ENCODE measurements at regions not wholly inside any gene's neighbourhood (a gene's known extent, or its start where the extent isn't known, plus 50 kb on each side); places are given as distances from the start of the nearest gene placed in this dataset.

GRCh38 chr1:34695580-34695979, 59.3 kb upstream of the GJB5 start:
- TF ChIP-seq, protein P1, sequence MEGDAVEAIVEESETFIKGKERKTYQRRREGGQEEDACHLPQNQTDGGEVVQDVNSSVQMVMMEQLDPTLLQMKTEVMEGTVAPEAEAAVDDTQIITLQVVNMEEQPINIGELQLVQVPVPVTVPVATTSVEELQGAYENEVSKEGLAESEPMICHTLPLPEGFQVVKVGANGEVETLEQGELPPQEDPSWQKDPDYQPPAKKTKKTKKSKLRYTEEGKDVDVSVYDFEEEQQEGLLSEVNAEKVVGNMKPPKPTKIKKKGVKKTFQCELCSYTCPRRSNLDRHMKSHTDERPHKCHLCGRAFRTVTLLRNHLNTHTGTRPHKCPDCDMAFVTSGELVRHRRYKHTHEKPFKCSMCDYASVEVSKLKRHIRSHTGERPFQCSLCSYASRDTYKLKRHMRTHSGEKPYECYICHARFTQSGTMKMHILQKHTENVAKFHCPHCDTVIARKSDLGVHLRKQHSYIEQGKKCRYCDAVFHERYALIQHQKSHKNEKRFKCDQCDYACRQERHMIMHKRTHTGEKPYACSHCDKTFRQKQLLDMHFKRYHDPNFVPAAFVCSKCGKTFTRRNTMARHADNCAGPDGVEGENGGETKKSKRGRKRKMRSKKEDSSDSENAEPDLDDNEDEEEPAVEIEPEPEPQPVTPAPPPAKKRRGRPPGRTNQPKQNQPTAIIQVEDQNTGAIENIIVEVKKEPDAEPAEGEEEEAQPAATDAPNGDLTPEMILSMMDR (IDR thresholded peaks at IDR 0.05): no peak
- no peak for TF ChIP-seq POLR2A (IDR thresholded peaks at IDR 0.05)
